Fibroblast of lung (primary cell): ENCODE measurements at regions not wholly inside any gene's neighbourhood (a gene's known extent, or its start where the extent isn't known, plus 50 kb on each side); places are given as distances from the start of the nearest gene placed in this dataset.

ENCODE experiments used
- CTCF ChIP-seq, 2 donors: IDR thresholded peaks in 1 of 2; conservative IDR thresholded peaks in 1 of 2; 1 replicate in 1 of 2; 2 replicates in 1 of 2; pipeline ENCODE4 v1.5.1; 2011 to 2012; ENCODE audit warnings: low read length in 2 of 2, control low read depth in 1 of 2, inconsistent platforms in 1 of 2, low read depth in 1 of 2, mild to moderate bottlenecking in 1 of 2
- EZH2 ChIP-seq: IDR thresholded peaks from 2 replicates; pipeline ENCODE4 v1.5.1; 2012; ENCODE audit warnings: low read length, control low read depth, mild to moderate bottlenecking; ENCODE audit errors: missing control alignments

- TF ChIP-seq EZH2 (no peak), CTCF (conservative IDR thresholded peaks at IDR 0.05 in 1 of 2, IDR thresholded peaks at IDR 0.05 in 1 of 2; ENCODE audit: low read depth in 1 of 2, low read length in 2 of 2) (no peak)
These were observed 199.4 kb upstream of the TRAM1L1 start for GRCh38 chr4:117284736-117285135.
